ENCODE measurements at regions not wholly inside any gene's neighbourhood (a gene's known extent, or its start where the extent isn't known, plus 50 kb on each side); places are given as distances from the start of the nearest gene placed in this dataset.

- Histone ChIP-seq H3K27me3 (replicated peaks; ENCODE audit: control insufficient read depth, insufficient read depth, low read length) (no peaks in the 10 kb centered on the region), H3K36me3 (ENCODE audit: control insufficient read depth, insufficient read depth, low read length) (no peaks in the 10 kb centered on the region), H3K4me3 (replicated peaks; ENCODE audit: low read depth, low read length) (peak overlapping the region; percentile 35)
- DNase-seq (ENCODE audit: extremely low read depth, insufficient read length): peak; percentile 83
- TF ChIP-seq CTCF (IDR thresholded peaks at IDR 0.05; ENCODE audit: insufficient read depth, low read length, poor library complexity, severe bottlenecking): no peak
These were observed 104.0 kb downstream of the FAM53A start for GRCh38 chr4:1579901-1580691.

GRCh38 chr4:1579001-1579900, 104.9 kb downstream of the FAM53A start:
- no peak for TF ChIP-seq CTCF (IDR thresholded peaks at IDR 0.05; ENCODE audit: insufficient read depth, low read length, poor library complexity, severe bottlenecking)
- peak; percentile 56 for DNase-seq (ENCODE audit: extremely low read depth, insufficient read length)
- Histone ChIP-seq H3K4me3 (replicated peaks; ENCODE audit: low read depth, low read length) (peak overlapping the region; percentile 40), H3K27me3 (replicated peaks; ENCODE audit: control insufficient read depth, insufficient read depth, low read length) (no peaks in the 10 kb centered on the region), H3K36me3 (ENCODE audit: control insufficient read depth, insufficient read depth, low read length) (no peaks in the 10 kb centered on the region)

- no peak for TF ChIP-seq CTCF (IDR thresholded peaks at IDR 0.05; ENCODE audit: insufficient read depth, low read length, poor library complexity, severe bottlenecking)
- Histone ChIP-seq H3K4me3 (replicated peaks; ENCODE audit: low read depth, low read length) (no peak overlapping the region), H3K36me3 (ENCODE audit: control insufficient read depth, insufficient read depth, low read length) (no peaks in the 10 kb centered on the region), H3K27me3 (replicated peaks; ENCODE audit: control insufficient read depth, insufficient read depth, low read length) (no peaks in the 10 kb centered on the region)
- DNase-seq (ENCODE audit: extremely low read depth, insufficient read length): no peak
These were observed 105.8 kb downstream of the FAM53A start for GRCh38 chr4:1578251-1578773.

- TF ChIP-seq CTCF (IDR thresholded peaks at IDR 0.05; ENCODE audit: insufficient read depth, low read length, poor library complexity, severe bottlenecking): no peak
- no peak for DNase-seq (ENCODE audit: extremely low read depth, insufficient read length)
- H3K4me3 ChIP-seq (replicated peaks; ENCODE audit: low read depth, low read length): no peak overlapping the region
- H3K27me3 ChIP-seq (replicated peaks; ENCODE audit: control insufficient read depth, insufficient read depth, low read length): no peaks in the 10 kb centered on the region
- H3K36me3 ChIP-seq (ENCODE audit: control insufficient read depth, insufficient read depth, low read length): no peaks in the 10 kb centered on the region
These were observed 106.3 kb downstream of the FAM53A start for GRCh38 chr4:1577822-1578217.

- no peaks in the 10 kb centered on the region for H3K27me3 ChIP-seq (replicated peaks; ENCODE audit: control insufficient read depth, insufficient read depth, low read length)
- H3K4me3 ChIP-seq (replicated peaks; ENCODE audit: low read depth, low read length): no peak overlapping the region
- TF ChIP-seq CTCF (IDR thresholded peaks at IDR 0.05; ENCODE audit: insufficient read depth, low read length, poor library complexity, severe bottlenecking): no peak
- no peaks in the 10 kb centered on the region for H3K36me3 ChIP-seq (ENCODE audit: control insufficient read depth, insufficient read depth, low read length)
- DNase-seq (ENCODE audit: extremely low read depth, insufficient read length): no peak
These were observed 106.9 kb downstream of the FAM53A start for GRCh38 chr4:1576961-1577821.
